ENCODE measurements at regions not wholly inside any gene's neighbourhood (a gene's known extent, or its start where the extent isn't known, plus 50 kb on each side); places are given as distances from the start of the nearest gene placed in this dataset.

DNA sequence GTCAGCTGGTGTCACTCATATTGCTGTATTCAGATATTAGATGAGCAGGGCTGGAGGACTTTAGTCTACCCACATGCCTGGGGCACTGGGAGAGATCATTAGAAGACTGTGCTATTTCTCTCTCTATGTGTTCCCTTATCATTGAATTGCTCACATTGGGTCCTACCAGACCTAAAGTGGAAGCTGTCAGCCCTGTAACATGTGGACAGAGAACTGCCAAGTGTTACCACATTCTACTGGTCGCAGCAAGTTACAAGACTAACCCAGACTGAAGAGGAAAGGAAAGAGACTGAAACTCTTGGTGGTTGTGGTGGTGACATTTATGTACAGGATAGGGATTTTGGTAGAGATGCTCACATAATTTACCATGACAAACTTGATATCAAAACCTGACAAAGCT, 627.1 kb upstream of the FZD8 start:
- TF ChIP-seq, protein P1, sequence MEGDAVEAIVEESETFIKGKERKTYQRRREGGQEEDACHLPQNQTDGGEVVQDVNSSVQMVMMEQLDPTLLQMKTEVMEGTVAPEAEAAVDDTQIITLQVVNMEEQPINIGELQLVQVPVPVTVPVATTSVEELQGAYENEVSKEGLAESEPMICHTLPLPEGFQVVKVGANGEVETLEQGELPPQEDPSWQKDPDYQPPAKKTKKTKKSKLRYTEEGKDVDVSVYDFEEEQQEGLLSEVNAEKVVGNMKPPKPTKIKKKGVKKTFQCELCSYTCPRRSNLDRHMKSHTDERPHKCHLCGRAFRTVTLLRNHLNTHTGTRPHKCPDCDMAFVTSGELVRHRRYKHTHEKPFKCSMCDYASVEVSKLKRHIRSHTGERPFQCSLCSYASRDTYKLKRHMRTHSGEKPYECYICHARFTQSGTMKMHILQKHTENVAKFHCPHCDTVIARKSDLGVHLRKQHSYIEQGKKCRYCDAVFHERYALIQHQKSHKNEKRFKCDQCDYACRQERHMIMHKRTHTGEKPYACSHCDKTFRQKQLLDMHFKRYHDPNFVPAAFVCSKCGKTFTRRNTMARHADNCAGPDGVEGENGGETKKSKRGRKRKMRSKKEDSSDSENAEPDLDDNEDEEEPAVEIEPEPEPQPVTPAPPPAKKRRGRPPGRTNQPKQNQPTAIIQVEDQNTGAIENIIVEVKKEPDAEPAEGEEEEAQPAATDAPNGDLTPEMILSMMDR (conservative IDR thresholded peaks at IDR 0.05; ENCODE audit: low read depth, low read length) = no peak
- TF ChIP-seq EZH2 (IDR thresholded peaks at IDR 0.05; ENCODE audit: borderline replicate concordance, low read depth, low read length, poor library complexity, severe bottlenecking) = no peak

Measured in A673 (cell line).